ENCODE measurements at regions not wholly inside any gene's neighbourhood (a gene's known extent, or its start where the extent isn't known, plus 50 kb on each side); places are given as distances from the start of the nearest gene placed in this dataset.

- no peak overlapping the region for H3K27ac ChIP-seq (ENCODE audit: low read depth, low read length)
- H4K5ac ChIP-seq (ENCODE audit: insufficient read length, low read depth, low read length) = no peak overlapping the region
- H3K79me2 ChIP-seq (ENCODE audit: control insufficient read depth in 1 of 2, insufficient read depth in 2 of 2, low read length in 2 of 2) = no peaks in the 10 kb centered on the region
- POLR2A ChIA-PET (ENCODE audit: partially characterized antibody) = interaction anchor here (0.6 kb wide), 1 partner anchor 102 kb away, joined by 3 read pairs; no protein-coding TSS in a partner anchor
- H3K27me3 ChIP-seq (replicated peaks in 1 of 4; ENCODE audit: control insufficient read depth in 3 of 4, extremely low read depth in 1 of 4, insufficient read depth in 3 of 4, low read length in 3 of 4) = no peaks in the 10 kb centered on the region
- H3K4me2 ChIP-seq (ENCODE audit: insufficient read depth in 1 of 2, low read depth in 2 of 2, low read length in 2 of 2) = no peak overlapping the region
- H2BK5ac ChIP-seq (ENCODE audit: low read depth, low read length) = no peak overlapping the region
- no peak overlapping the region for H3K18ac ChIP-seq (ENCODE audit: extremely low read depth, low read length)
- 77% methylated on average over 4 of the region's 4 CpGs; no CpG with 5 or more reads in 1 of the 2 experiments for WGBS, 2 experiments (ENCODE audit: extremely low coverage in 1 of 2, insufficient coverage in 1 of 2, insufficient read length in 1 of 2, insufficient replicate concordance in 2 of 2, low coverage in 1 of 2, low lambda C conversion rate in 2 of 2, missing lambda C conversion rate in 1 of 2)
- H3K23me2 ChIP-seq (ENCODE audit: low read depth, low read length) = no peaks in the 10 kb centered on the region
- no peaks in the 10 kb centered on the region for H3K4me1 ChIP-seq (replicated peaks in 1 of 4; ENCODE audit: control insufficient read depth in 3 of 4, insufficient read depth in 4 of 4, low read length in 3 of 4)
- H4K20me1 ChIP-seq (replicated peaks in 1 of 2; ENCODE audit: control insufficient read depth in 1 of 2, insufficient read depth in 2 of 2, low read length in 2 of 2) = no peaks in the 10 kb centered on the region
- no peaks in the 10 kb centered on the region for H3K79me1 ChIP-seq (ENCODE audit: low read depth, low read length)
- no peak overlapping the region for H2BK120ac ChIP-seq (replicated peaks; ENCODE audit: low read depth, low read length)
- H3K56ac ChIP-seq (replicated peaks; ENCODE audit: insufficient read length, low read depth, low read length) = no peak overlapping the region
- H3K36me3 ChIP-seq (ENCODE audit: control insufficient read depth in 2 of 4, insufficient read depth in 4 of 4, low read length in 3 of 4) = no peaks in the 10 kb centered on the region
- H2AFZ ChIP-seq (ENCODE audit: low read length) = 0 out of 2 replicates have a peak overlapping the region, but pooled peaks have one; percentile 9
- H2AK5ac ChIP-seq (ENCODE audit: low read depth, low read length) = no peak overlapping the region
- no peak overlapping the region for H3K4ac ChIP-seq (replicated peaks; ENCODE audit: insufficient read length, low read depth, low read length)
- H3K23ac ChIP-seq (ENCODE audit: insufficient read length) = no peak overlapping the region
- no peak overlapping the region for H3K4me3 ChIP-seq (ENCODE audit: extremely low read depth in 1 of 4, insufficient read depth in 2 of 4, low read depth in 3 of 4, low read length in 4 of 4)
- H4K91ac ChIP-seq (replicated peaks; ENCODE audit: insufficient read length, low read length) = no peak overlapping the region
- FAIRE-seq = no peak
- H4K8ac ChIP-seq (ENCODE audit: extremely low read depth, insufficient read depth, low read length) = no peak overlapping the region
- H3K9ac ChIP-seq (replicated peaks in 1 of 4; ENCODE audit: extremely low read depth in 1 of 4, low read depth in 3 of 4, low read length in 3 of 4) = no peak overlapping the region
- H3K9me3 ChIP-seq (ENCODE audit: insufficient read depth in 2 of 2, low read depth in 1 of 2, low read length in 1 of 2) = peaks cover 0 to 3% of the 10 kb centered on the region in 2 experiments; a peak in 1 of 4 replicates
- no peak overlapping the region for H3K14ac ChIP-seq (ENCODE audit: insufficient read length)
- no peak overlapping the region for H2BK12ac ChIP-seq (ENCODE audit: low read depth, low read length)
- H2BK20ac ChIP-seq (ENCODE audit: low read length) = no peak overlapping the region
- no peak for DNase-seq (ENCODE audit: low read depth in 1 of 2, low spot score in 2 of 2)
- peak overlapping the region; percentile 65; the same call in 1 of the 2 replicates for H2BK15ac ChIP-seq (ENCODE audit: low read length)
- CTCF ChIA-PET (ENCODE audit: partially characterized antibody) = interaction anchor here (0.5 to 1.3 kb wide), 4 partner anchors 35 to 198 kb away, joined by 3 to 4 read pairs (median 4); no protein-coding TSS in a partner anchor
Measured at GRCh38 chr5:174606646-174607045, 117.7 kb upstream of the MSX2 start.
